SHP77 treated with DMSO at 0.1 percent for 48 hours (cell line): ENCODE measurements at regions not wholly inside any gene's neighbourhood (a gene's known extent, or its start where the extent isn't known, plus 50 kb on each side); places are given as distances from the start of the nearest gene placed in this dataset.
"Not testable (repeated sequence)": the region's sequence is repeated elsewhere in the genome, so short reads cannot be mapped to it uniquely, and the experiment has no call there.

ENCODE experiments used
- DNase-seq: peaks from one replicate; lab custom pipeline; 2025; lab: John Stamatoyannopoulos, UW

- no peak for DNase-seq
These were observed 205.1 kb downstream of the NDUFA10 start for GRCh38 chr2:239819974-239820555.

DNA sequence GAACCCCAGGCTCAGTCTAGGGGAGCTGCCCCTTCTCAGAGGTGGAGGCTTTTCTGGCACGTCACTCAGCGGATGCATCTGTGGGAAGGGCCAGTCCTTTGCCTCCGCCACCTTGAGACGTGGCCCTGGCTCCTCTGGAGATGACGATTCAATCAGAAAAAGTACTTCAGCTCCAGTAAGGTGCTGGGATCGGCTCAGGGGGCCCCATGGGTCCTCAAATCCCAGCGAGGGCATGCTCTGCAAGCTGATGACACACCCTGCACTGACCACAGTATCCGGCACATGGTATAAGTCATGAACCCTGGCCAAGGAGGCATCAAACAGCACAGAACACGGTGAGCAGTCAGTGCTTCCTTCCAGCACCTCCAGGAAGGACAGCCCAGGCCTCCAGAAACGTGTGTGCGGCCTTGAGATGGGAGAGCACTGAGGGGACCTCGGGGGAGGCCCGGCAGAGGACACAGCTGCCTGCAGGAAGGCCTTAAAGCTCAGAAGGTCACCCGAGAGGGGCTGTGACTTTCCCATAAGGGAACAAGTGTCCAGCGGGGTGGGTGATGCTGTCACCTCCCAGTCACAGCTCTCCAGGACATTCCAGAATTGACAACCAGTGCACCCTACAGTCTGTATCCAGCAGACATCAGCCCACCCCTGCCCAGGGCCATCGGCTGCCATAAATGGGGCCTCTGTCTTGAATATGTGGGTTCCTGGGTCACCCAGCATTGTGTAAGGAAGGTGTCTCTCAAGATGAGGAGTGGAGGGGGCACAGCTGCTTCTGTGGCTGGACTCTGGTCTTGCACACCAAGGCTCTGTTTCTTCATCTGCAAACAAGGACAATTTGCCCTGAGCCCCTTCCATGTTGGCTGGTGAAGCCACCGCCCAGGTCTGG, 205.8 kb downstream of the NDUFA10 start:
- DNase-seq = no peak

DNA sequence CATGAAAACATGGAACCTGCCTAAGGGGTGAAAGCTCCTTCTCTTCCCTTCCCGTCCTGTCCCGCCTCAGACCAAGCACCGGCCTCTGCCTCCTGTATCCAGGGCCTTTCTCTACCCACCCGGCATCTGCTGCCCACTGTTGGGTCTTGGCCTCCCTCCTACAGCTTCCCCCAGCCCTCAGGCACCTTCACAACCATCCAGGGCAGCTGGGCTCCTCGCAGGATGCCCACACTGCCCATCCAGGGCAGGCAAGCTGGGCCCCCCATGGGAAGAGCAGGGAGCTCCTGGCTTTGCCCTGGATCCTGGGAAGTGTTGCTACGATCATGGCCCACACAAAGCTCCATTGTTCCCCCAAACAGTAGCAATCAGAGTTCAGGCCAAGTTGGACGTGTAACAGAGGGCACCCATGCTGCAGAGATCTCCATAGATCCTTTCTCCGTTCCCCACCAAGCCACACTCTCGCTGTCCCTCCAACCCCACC, 206.6 kb downstream of the NDUFA10 start:
- DNase-seq = no peak

DNA sequence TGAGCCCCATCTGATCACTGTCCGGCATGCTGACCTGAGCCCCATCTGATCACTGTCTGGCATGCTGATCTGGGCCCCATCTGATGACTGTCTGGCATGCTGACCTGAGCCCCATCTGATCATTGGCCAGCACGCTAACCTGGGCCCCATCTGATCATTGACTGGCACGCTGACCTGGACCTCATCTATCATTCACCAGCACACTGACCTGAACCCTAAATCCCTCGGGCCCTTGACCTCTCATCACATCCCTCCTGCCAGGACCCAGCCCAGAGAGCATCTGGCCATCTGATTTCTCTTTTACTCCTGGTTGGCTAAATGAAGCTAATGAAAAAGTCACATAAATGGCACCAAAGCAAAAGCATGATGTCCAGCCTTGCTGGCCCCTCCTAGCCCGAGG, 207.1 kb downstream of the NDUFA10 start:
- DNase-seq = no peak

- not testable (repeated sequence) for DNase-seq
These were observed 207.6 kb downstream of the NDUFA10 start for GRCh38 chr2:239817468-239818031.

GRCh38 chr2:239816576-239817467, 208.3 kb downstream of the NDUFA10 start:
- no peak for DNase-seq

DNA sequence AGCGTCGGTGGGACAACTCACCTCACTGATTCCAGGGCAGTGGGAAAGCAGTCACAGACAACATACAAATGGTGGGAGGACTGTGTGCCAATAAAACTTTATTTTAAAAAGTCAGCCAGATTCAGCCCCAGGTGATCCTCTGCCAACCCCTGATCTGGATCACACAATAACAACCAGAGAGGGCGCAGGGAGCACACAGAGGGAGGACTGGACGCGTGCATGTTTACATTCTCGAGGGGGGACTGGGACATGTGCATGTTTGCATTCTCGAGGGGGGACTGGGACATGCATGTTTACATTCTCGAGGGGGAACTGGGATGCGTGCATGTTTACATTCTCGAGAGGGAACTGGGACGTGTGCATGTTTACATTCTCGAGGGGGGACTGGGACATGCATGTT, 209.5 kb downstream of the NDUFA10 start:
- no peak for DNase-seq

- DNase-seq = no peak
These were observed 210.1 kb downstream of the NDUFA10 start for GRCh38 chr2:239814861-239815601.

DNA sequence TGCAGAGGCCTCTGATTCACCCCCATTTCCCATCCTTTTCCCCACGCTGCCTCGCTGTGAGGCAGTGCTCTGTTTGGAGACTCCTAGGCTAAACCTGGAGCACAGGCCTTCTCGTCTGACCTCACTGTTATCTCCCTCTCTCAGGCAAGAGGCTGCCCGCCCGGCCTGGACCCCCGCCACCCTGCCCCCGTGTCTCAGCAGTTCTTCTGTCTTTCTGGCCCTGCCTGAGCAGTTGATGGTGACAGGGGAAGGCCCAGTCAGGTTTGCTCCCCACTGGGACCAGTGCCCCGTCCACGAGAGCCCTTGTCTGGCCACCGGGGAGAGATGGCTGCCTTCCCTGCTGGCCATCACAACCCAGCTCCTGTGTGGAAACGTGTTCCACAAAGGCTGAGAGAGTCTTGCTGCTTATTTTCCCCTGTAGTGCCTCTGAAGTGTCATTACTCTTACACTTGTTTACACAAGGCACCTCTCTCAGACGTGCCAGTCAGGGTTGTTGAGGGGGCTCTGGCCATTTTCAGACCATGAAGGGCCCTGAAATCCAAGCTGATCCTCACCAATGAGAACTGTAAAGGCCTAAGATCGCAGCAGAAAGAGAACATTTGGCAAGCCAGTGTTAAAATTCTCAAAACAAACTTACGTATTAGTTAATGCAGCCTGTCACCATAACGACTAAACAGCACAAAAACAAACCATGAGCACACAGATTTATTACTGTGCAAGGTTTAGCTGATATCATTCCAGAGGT, 210.9 kb downstream of the NDUFA10 start:
- no peak for DNase-seq

DNA sequence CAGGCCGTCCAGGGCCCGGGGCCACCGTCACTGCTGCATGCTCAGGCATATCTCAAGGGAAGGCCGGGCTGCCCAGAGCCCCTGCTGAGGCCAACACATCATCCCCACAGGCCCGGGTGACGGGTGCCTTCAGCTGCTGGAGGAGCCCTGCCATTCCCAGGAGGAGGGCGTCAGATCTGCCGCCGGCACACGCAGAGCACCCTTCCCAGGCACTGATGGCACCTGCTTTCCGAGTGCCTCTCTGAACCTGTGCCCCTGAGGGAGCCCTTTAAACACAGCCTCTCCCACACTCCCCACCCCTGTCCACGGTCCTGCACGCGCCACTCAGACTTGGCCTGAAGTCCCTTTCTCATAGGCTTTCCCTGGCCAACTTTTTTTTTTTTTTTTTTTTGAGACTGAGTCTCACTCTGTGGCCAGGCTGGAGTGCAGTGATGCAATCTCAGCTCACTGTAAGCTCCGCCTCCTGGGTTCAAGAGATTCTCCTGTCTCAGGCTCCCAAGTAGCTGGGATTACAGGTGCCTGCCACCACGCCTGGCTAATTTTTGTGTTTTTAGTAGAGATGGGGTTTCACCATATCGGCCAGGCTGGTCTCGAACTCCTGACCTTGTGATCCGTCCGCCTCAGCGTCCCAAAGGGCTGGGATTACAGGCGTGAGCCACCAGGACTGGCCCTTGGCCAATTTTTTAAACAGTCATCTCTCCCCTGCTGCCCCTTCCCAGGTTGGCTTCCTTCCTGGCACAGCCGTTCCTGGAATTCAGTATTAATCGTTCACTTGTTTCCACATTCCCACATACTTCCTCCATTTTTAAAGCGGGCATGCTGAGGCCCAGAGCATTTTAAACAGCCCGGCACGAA, 211.7 kb downstream of the NDUFA10 start:
- no peak for DNase-seq

DNA sequence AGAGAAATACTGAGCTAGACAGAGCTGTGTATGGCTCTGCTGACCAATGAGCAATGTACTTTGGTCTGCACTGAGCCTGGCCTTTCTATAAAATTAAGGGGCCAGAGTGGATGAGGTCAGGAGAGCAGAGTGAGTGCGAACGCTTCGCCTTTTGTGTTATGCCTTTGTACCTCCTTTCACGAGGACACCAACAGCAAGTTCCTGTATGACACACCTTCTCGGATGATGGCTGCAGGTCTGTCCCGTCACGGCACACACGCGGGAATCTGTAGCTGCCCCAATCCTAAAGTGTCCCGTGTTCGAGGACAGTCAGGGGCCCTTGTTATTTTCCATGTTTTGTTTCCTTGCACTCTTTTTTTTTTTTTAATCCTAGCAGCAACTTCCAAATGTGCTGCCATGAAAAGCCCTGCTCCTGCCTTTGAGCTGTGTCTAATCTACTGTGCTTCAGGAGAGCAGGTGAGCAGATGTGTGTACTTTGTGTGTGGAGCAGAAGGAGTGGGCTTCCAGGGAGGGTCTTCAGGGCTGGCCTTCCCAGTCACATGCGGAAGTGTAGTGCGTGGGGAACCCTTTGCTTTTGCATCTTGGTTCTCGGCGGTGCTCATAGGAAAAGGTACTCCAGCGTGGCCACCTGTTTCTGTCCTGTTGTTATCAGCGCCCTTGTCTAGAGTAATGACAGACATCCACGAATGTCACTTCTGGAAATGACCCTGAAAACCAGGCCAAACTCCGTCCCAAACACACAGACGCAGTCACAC, 213.2 kb downstream of the NDUFA10 start:
- no peak for DNase-seq

GRCh38 chr2:239811111-239811781, 213.9 kb downstream of the NDUFA10 start:
- DNase-seq = no peak

DNA sequence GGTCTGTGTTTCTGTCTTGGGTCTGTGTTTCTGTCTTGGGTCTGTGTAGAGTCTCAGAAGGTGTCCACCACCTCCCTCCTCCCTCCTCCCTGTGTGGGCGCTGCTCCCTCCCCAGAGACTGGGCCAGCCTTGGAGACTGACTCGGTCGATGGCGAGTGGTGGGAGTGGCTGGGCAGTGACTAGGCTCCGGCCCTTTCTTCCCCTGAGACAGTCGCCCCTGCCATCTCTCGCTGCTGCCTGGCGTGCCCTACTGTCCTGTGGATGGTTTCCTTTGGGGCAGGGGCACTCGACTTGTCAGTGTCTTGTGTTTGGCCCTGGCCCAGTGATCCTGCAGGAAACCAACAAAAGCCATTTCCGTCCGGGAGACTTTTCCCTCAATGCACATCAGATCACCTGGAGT, 215.8 kb downstream of the NDUFA10 start:
- no peak for DNase-seq

DNA sequence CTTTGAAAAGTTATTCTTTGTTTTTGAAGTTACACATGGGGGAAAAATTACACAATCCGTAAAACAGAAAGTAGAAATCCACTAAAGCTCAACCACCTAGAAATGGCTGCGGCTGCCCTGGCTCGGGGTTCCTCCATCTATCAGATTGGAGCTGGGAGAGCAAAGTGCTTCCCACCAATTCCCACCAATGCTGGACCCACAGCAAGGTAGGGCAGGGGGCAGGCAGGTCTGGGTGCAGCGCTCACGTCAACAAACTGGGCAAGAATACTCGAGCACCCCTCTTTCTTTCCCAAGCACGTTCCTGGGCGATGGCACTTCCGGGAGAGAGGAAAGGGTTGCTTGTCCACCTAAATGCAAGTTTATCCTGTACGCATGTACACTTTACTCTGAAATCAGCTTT, 217.6 kb downstream of the NDUFA10 start:
- no peak for DNase-seq

DNA sequence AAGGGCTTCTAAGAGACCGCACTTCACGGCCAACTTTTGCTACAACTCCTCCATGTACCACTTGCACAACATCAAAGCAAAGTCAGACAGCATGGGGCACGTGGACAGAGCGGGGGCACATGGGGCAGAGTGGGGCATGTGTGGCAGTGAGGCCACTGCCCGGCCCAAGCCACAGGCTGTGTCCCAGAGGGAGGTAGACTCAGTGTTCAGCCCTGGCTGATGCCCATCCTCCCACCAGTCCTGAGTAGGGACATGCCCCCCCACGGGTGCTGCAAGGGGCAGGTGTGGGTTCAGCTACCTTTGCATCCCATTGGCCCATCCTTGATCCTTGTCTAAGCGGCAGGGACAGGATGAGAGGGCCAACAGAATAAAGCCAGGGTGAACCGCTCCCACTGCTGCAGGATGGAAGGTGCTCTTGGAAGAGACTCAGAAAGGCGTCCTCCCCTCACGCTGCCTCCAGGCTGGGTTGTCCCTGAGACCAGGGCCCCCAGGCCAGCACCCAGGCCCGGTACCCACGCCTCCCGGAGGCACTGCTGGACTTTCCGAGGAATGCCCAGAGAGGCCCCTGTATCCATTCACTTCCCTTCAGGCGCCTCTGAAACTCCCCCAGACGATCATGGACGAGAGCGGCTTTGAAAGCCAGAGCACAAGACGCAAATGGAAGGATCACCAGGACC, 218.2 kb downstream of the NDUFA10 start:
- no peak for DNase-seq

- no peak for DNase-seq
These were observed 218.9 kb downstream of the NDUFA10 start for GRCh38 chr2:239806276-239806675.

DNA sequence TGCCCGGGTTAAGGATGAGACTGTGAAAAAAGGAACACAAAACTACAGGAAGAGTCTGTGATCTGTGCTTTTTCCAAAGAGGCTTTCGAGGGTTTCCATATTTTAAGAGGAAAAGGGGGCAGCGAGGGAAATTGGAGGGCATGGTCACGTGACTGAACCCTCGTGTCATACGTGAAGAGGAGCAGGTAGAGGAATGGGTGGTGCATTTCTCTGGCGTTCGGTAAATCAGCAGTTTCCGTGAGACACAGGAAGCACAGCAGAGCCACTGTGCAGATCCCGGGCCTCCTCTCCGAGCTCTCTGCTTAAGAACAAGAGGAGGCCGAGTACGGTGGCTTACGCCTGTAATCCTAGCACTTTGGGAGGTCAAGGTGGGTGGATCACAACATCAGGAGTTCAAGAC, 219.7 kb downstream of the NDUFA10 start:
- DNase-seq = no peak

DNA sequence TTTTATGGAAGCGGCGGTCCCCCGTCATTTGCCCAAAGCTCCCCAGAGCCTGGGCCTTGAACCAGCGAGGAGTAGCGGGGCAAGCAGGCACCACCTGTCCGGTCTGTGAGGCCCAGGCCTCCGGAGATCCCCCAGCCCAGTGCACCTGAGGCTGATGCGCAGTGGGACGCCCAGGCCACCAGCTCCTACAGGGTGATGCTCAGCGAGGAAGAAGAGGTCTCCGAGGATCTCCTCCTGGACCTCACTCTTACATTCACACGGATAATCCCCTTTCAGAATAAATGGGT, 220.2 kb downstream of the NDUFA10 start:
- no peak for DNase-seq
